HG03342 (cell line): ENCODE measurements at regions not wholly inside any gene's neighbourhood (a gene's known extent, or its start where the extent isn't known, plus 50 kb on each side); places are given as distances from the start of the nearest gene placed in this dataset.
"Not testable (repeated sequence)": the region's sequence is repeated elsewhere in the genome, so short reads cannot be mapped to it uniquely, and the experiment has no call there.

Experiments used
- ATAC-seq: cut with Tn5 transposase; IDR thresholded peaks from one replicate; pipeline ENCODE4 v1.9.1; 2021; ENCODE audit warnings: mild to moderate bottlenecking, moderate library complexity; ENCODE audit not compliant: unreplicated experiment

DNA sequence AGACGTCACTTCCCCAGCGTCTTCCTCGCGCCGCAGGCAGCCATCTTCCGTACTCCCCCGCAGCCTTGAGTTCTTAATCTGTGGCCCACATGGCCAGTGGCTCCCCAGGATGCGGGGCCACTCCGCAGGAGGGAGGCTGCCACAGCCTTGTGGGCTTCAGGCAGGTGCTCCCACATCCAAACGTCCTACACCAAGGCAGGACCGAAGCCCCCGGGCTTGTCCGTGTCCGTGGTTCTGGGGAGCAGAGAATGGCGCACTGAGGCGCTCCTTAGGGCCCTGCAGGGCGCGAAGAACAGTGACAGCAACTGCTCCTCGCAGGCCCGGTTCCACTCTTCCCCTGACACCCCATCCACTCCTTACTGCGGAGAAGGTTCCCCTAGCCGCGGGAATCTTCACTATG is 755.8 kb downstream of the PRIM2 start:
- no peak for ATAC-seq

DNA sequence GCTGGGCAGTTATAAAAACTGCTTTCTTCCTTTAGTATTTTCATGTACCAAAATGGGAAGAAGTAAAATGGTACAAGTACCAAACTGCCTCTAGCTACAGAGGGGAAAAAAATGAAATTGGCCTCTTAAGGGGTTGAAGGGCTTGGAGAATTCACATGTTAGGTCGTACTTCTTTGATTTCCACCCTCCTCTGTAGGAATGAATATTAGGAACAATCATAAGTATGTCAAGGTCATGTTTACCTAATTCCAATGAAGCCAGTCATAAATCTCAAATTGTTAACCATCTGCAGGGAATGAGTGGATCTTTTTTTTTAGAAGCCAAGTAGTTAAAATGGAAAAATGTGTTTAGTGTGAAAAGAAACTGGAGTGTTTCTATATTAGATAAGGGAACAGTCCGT is 772.6 kb downstream of the PRIM2 start:
- ATAC-seq, result not testable (repeated sequence)

DNA sequence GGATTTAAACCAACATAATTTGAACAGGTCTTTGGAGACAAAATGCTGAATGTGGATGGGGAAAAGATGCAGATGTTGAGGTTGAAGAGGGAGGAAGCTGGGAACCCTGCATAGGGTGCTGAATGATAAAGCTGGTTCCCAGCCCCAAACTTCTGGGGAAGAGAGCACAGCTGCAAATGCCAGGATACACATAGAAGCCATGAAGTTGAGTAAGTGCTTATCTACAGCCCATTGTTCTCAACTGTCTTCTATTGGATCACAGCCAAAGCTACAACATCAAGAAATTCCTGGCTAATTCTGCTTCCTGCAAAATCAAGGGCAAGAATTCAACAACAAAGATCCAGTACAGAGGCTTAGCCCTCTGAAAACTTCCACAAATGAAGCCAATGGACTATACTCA is 779.8 kb downstream of the PRIM2 start:
- ATAC-seq, result not testable (repeated sequence)

DNA sequence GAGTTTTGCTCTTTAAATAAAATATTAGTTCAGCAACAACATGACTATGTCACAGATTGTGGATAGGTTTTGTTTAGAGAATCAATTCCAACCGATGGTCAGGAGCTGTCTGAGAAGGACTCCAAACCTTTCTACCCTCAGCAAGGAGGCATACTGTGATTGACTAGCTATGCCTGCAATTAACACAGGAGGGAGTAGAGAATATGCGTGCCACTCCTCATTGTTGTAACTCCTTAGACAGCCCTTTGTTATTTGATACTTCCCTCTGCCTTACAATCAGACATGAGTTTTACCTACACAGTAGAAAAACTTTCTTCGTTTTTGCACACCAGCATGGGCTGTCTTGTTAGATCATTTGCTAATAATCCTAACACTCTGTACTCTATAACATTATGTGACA is 796.5 kb downstream of the PRIM2 start:
- no peak for ATAC-seq

DNA sequence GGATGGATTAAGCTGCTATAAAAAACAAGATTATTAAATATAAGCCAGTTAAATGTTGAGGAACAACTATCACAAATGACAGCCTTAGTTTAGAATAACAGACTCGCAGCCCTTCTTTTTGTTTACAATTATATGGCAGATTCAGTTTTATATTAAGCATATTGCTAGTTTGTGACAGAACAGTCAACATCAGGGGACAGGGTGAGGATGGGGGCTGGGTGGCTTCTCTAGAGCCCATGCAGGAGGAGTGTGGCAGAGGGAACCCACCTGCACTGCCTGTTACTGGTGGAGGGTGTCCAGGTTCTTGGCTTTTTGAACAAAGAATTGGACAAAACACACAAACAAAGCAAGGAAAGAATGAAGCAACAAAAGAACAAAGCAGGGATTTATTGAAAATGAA is 799.7 kb downstream of the PRIM2 start:
- not testable (repeated sequence) for ATAC-seq

GRCh38 chr6:58121616-58122015 is 804.2 kb downstream of the PRIM2 start:
- not testable (repeated sequence) for ATAC-seq

GRCh38 chr6:58123770-58124169 is 806.3 kb downstream of the PRIM2 start:
- not testable (repeated sequence) for ATAC-seq

DNA sequence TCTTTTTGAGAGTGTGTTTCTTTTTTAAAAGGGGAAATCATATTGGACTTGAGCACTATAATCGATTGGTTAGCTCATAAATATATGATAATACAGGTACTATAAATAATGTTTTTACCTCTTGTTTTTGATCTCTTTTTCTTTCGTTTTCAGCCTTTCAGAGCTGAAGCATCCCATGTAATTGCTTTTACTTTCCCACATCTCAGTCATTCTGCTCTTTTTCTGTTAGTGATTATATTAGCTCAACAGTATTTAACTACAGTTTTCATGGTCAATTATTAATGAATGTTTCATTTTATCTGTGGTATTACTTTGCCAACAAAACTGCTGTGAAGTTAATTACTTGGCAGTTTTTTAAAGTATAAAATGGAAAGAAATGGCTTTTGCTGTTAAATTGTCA is 811.1 kb downstream of the PRIM2 start:
- ATAC-seq, result not testable (repeated sequence)

DNA sequence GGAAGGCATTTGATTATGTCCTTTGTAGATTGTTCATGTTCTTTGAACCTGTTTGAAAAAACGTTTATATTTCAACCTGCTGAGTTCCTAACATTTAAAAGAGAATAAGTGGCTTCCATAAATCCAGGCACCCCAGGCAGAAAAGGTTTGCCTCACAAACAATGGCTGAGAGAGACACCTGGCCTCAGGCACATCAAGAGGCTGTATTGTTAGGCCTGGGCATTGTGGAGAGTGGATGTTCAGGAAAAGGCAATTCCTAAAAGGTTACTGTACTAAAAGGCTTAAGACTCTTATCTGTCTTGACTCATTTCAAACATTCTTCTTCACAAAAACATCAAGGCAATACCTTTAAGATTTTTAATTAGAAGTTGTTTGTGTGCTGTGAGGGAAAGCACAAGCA is 811.7 kb downstream of the PRIM2 start:
- ATAC-seq, result not testable (repeated sequence)

- not testable (repeated sequence) for ATAC-seq
Observed at GRCh38 chr6:58139746-58140145, 822.3 kb downstream of the PRIM2 start.

DNA sequence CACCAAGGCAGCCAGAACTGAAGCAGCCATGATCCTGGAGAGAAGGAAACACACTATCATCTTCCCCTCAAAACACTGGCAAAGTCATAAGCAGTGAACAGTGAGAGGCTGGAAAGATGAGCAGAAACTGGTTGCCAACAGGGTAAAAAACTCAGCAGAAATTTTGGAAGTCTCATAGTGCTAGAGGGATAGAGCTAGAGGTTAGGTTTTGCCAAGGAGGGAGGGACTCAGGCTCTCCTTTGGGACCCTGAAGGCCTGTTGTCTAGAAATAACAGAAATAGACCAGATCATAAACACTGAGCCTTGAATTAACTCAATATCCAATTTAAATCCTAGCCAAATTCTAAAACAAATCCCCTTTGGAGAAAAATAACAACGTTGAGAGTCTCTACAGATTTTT is 853.6 kb downstream of the PRIM2 start:
- ATAC-seq, result not testable (repeated sequence)

DNA sequence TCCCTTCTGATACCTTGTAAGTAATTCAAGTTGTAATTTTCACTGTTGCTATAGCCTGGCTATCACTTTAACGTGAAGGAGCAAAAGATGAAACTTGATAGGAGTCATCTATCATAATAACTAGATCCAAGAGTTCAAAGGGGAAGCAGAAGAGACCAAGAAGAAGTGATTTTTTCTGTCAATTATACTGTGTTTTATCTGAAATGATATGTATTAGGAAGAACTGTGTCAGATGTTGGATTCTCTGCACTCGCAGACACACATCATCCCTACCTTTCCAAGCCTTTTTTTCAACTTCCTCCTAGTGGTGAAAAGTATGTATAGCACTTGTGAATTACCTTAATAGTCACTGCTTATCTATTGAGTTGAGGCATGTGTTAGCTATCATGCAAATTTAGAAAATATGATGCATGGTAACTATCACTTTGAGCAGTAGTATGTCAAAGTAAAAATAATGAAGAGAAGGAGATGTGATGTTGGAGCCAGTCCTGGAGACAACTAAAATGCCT is 864.2 kb downstream of the PRIM2 start:
- peak; percentile 70 for ATAC-seq

GRCh38 chr6:58185300-58185699 is 867.9 kb downstream of the PRIM2 start:
- not testable (repeated sequence) for ATAC-seq

- not testable (repeated sequence) for ATAC-seq
Observed at GRCh38 chr6:58193209-58193608, 875.8 kb downstream of the PRIM2 start.

- no peak for ATAC-seq
Observed at GRCh38 chr6:58198301-58198700, 880.9 kb downstream of the PRIM2 start.

- not testable (repeated sequence) for ATAC-seq
Observed at GRCh38 chr6:58237124-58237523, 919.7 kb downstream of the PRIM2 start.

DNA sequence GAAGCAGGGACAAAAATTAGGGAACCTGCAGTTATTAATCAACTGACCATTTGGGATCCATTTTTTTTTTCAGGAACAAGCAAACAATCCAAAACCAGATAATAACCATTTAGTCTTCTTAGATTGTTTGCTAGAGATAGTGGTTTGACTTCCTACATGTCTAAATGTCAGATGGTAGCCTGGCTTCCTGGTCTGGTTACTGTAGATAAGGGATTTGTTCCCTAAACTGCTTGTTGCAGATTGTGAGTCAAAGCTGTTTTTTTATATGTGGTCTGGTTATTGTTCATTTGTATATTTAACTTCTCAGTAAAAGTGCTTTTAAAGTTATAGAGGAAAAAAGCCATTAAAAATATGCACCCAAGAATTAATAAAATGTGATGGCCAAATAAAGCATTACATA is 921.0 kb downstream of the PRIM2 start:
- ATAC-seq, result not testable (repeated sequence)

DNA sequence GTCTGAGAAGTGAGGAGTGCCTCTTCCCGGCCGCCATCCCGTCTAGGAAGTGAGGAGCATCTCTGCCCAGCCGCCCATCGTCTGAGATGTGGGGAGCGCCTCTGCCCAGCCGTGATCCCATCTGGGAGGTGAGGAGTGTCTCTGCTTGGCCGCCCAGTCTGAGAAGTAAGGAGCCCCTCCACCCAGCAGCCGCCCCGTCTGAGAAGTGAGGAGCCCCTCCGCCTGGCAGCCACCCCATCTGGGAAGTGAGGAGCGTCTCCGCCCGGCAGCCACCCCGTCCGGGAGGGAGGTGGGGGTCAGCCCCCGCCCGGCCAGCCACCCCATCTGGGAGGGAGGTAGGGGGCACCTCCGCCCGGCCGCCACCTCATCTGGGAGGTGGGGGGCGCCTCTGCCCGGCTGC is 940.2 kb downstream of the PRIM2 start:
- not testable (repeated sequence) for ATAC-seq

GRCh38 chr6:58290177-58290576 is 972.7 kb downstream of the PRIM2 start:
- no peak for ATAC-seq

DNA sequence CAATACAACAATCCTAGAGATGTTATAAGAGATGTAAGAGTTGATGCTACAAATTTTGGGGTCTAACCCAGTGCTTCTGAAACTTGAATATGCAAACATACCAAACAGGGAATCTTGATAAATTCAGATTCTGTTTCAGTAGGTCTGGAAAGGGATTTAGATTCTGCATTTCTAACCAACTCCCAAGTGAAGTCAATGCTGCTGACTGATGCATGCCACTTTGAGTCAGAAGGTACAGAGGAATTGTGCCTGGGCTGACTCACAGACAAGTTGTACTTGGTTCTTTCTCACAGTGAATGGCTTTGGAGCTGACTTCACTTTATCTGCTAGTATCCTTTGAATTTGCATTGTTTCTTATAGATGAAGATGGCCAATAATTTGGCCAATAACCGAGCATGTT is 973.9 kb downstream of the PRIM2 start:
- ATAC-seq, result not testable (repeated sequence)

DNA sequence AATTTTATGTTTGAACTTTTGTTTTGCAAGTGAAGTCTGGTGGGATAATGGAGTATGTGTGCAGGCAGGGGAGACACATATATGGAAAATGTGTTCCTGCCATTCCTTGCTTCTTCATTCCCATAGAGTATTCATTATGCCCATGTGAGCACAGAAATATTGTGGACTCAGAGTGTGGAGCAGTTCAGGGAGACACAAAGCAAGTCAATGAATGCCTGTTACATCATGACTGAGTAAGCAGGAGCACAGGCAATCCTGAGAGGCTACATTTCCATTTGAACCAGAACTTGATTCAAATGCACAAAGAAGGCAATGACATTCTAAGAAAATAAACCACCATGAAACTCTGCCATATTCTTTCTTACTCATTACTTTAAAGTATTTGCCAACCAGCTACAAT is 990.5 kb downstream of the PRIM2 start:
- not testable (repeated sequence) for ATAC-seq

GRCh38 chr6:58332108-58332507 is 1014.7 kb downstream of the PRIM2 start:
- ATAC-seq, result not testable (repeated sequence)

DNA sequence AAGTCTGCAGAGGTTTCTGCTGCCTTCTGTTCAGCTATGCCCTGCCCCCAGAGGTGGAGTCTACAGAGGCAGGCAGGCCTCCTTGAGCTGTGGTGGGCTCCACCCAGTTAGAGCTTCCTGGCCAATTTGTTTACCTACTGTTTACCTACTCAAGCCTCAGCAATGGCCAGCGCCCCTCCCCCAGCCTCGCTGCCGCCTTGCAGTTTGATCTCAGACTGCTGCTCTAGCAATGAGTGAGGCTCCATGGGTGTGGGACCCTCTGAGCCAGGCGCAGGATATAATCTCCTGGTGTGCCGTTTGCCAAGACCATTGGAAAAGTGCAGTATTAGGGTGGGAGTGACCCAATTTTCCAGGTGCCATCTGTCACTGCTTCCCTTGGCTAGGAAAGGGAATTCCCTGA is 1024.9 kb downstream of the PRIM2 start:
- ATAC-seq, result not testable (repeated sequence)
